ENCODE measurements at regions not wholly inside any gene's neighbourhood (a gene's known extent, or its start where the extent isn't known, plus 50 kb on each side); places are given as distances from the start of the nearest gene placed in this dataset.

- Histone ChIP-seq H3K4me3 (ENCODE audit: low read depth in 2 of 2, low read length in 2 of 2) (no peak overlapping the region), H3K27ac (ENCODE audit: low read length) (no peak overlapping the region), H3K36me3 (ENCODE audit: control insufficient read depth, insufficient read depth, low read length) (no peaks in the 10 kb centered on the region), H3K9me3 (ENCODE audit: control insufficient read depth, insufficient read depth, low read depth, low read length) (no peaks in the 10 kb centered on the region), H3K4me1 (ENCODE audit: control insufficient read depth, insufficient read depth, low read length) (no peaks in the 10 kb centered on the region; the same call in 1 of the 2 replicates), H3K27me3 (ENCODE audit: control insufficient read depth, insufficient read depth, low read length) (no peaks in the 10 kb centered on the region)
- TF ChIP-seq SIN3A (IDR thresholded peaks at IDR 0.05; ENCODE audit: borderline replicate concordance, insufficient read depth, low read depth, low read length) = no peak
- no peak for TF ChIP-seq CTCF (IDR thresholded peaks at IDR 0.05)
- TF ChIP-seq TCF7L2 (IDR thresholded peaks at IDR 0.05; ENCODE audit: low read depth, low read length) = no peak
- TF ChIP-seq REST (IDR thresholded peaks at IDR 0.05; ENCODE audit: insufficient read depth in 1 of 2, low read depth in 2 of 2, low read length in 1 of 2) = no peak
- no peak for TF ChIP-seq POLR2AphosphoS5 (IDR thresholded peaks at IDR 0.05; ENCODE audit: low read depth, low read length)
- ATAC-seq (no peak), DNase-seq (ENCODE audit: low read depth, low spot score) (no peak)
- in situ Hi-C loops (cut with HindIII; ENCODE audit: low pct_unique_long_range_greater_than_20kb, low sequenced_read_pairs) (no loop called here), intact Hi-C loops (cut with micrococcal nuclease; ENCODE audit: unreplicated experiment) (loop anchor here (10.0 kb wide), 1 partner anchor 129 kb away; no protein-coding TSS in a partner anchor)
- BruUV-seq (replicated peaks) = no TSS peak
- CTCF ChIA-PET = no interaction called here
- POLR2A ChIA-PET = no interaction called here
Observed at GRCh38 chr22:23405366-23405851, 174.7 kb downstream of the IGLL1 start.

GRCh38 chr22:23404689-23405365, 175.3 kb downstream of the IGLL1 start:
- H3K4me3 ChIP-seq (ENCODE audit: low read depth in 2 of 2, low read length in 2 of 2) = no peak overlapping the region
- CTCF ChIA-PET = no interaction called here
- TF ChIP-seq TCF7L2 (IDR thresholded peaks at IDR 0.05; ENCODE audit: low read depth, low read length) (no peak), REST (IDR thresholded peaks at IDR 0.05; ENCODE audit: insufficient read depth in 1 of 2, low read depth in 2 of 2, low read length in 1 of 2) (peak; percentile 87 to 94), CTCF (IDR thresholded peaks at IDR 0.05) (no peak)
- H3K27ac ChIP-seq (ENCODE audit: low read length) = no peak overlapping the region
- no peaks in the 10 kb centered on the region for H3K36me3 ChIP-seq (ENCODE audit: control insufficient read depth, insufficient read depth, low read length)
- intact Hi-C loops (cut with micrococcal nuclease; ENCODE audit: unreplicated experiment) (loop anchor here (10.0 kb wide), 1 partner anchor 130 kb away; no protein-coding TSS in a partner anchor), in situ Hi-C loops (cut with HindIII; ENCODE audit: low pct_unique_long_range_greater_than_20kb, low sequenced_read_pairs) (no loop called here)
- no peaks in the 10 kb centered on the region; the same call in 1 of the 2 replicates for H3K4me1 ChIP-seq (ENCODE audit: control insufficient read depth, insufficient read depth, low read length)
- H3K9me3 ChIP-seq (ENCODE audit: control insufficient read depth, insufficient read depth, low read depth, low read length) = no peaks in the 10 kb centered on the region
- POLR2A ChIA-PET = no interaction called here
- no TSS peak for BruUV-seq (replicated peaks)
- no peak for ATAC-seq
- no peaks in the 10 kb centered on the region for H3K27me3 ChIP-seq (ENCODE audit: control insufficient read depth, insufficient read depth, low read length)
- no peak for DNase-seq (ENCODE audit: low read depth, low spot score)
